ENCODE measurements at regions not wholly inside any gene's neighbourhood (a gene's known extent, or its start where the extent isn't known, plus 50 kb on each side); places are given as distances from the start of the nearest gene placed in this dataset.

GRCh38 chr10:61110188-61110844 is 166.3 kb upstream of the RHOBTB1 start:
- no peak for TF ChIP-seq POLR2AphosphoS5 (IDR thresholded peaks at IDR 0.05; ENCODE audit: low read depth, low read length)
- no peak for TF ChIP-seq POLR2A (IDR thresholded peaks at IDR 0.05; ENCODE audit: low read depth, low read length)
- no peak for TF ChIP-seq POU2F2 (IDR thresholded peaks at IDR 0.05; ENCODE audit: low read depth, low read length)
- no peak for TF ChIP-seq TAF1 (IDR thresholded peaks at IDR 0.05; ENCODE audit: low read depth, low read length)
- TF ChIP-seq PAX5 (IDR thresholded peaks at IDR 0.05; ENCODE audit: insufficient read depth, low read length, severe bottlenecking), result no peak
